ENCODE measurements at regions not wholly inside any gene's neighbourhood (a gene's known extent, or its start where the extent isn't known, plus 50 kb on each side); places are given as distances from the start of the nearest gene placed in this dataset.

DNA sequence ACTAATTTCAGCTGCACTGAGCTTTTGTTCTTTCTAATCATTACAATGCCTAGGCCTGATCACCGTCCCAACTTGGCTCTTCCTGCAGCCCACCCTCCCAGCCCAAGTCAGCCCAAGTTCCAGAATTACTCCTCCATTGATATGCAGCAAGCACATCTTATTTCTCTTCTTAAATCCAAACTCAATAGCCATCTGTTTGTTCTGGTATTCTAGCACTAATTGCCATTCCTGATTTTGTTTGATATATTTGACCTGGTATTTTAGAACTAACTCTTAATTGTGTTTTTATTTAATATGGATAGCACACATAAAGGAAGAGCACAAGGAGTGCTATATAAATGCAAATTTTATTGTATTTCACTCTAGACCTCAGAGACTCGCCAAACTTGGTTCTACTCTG lies 241.2 kb downstream of the SKIDA1 start:
- TF ChIP-seq SIN3A (IDR thresholded peaks at IDR 0.05; ENCODE audit: borderline replicate concordance, insufficient read depth, low read depth, low read length) = no peak
- TF ChIP-seq, protein P1, sequence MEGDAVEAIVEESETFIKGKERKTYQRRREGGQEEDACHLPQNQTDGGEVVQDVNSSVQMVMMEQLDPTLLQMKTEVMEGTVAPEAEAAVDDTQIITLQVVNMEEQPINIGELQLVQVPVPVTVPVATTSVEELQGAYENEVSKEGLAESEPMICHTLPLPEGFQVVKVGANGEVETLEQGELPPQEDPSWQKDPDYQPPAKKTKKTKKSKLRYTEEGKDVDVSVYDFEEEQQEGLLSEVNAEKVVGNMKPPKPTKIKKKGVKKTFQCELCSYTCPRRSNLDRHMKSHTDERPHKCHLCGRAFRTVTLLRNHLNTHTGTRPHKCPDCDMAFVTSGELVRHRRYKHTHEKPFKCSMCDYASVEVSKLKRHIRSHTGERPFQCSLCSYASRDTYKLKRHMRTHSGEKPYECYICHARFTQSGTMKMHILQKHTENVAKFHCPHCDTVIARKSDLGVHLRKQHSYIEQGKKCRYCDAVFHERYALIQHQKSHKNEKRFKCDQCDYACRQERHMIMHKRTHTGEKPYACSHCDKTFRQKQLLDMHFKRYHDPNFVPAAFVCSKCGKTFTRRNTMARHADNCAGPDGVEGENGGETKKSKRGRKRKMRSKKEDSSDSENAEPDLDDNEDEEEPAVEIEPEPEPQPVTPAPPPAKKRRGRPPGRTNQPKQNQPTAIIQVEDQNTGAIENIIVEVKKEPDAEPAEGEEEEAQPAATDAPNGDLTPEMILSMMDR (IDR thresholded peaks at IDR 0.05) = no peak
